GM18868 (cell line): ENCODE measurements at regions not wholly inside any gene's neighbourhood (a gene's known extent, or its start where the extent isn't known, plus 50 kb on each side); places are given as distances from the start of the nearest gene placed in this dataset.
"Not testable (repeated sequence)": the region's sequence is repeated elsewhere in the genome, so short reads cannot be mapped to it uniquely, and the experiment has no call there.

Experiments used
- ATAC-seq: cut with Tn5 transposase; IDR thresholded peaks from one replicate; pipeline ENCODE4 v1.9.1; 2021; ENCODE audit warnings: mild to moderate bottlenecking, moderate library complexity; ENCODE audit not compliant: unreplicated experiment

- ATAC-seq, result no peak
Measured at GRCh38 chr6:9139746-9140145, 704.4 kb upstream of the SLC35B3 start.

GRCh38 chr6:9138936-9139335 lies 703.6 kb upstream of the SLC35B3 start:
- no peak for ATAC-seq

GRCh38 chr6:9136141-9136822 lies 700.9 kb upstream of the SLC35B3 start:
- no peak for ATAC-seq

GRCh38 chr6:9131616-9132015 lies 696.3 kb upstream of the SLC35B3 start:
- no peak for ATAC-seq

- no peak for ATAC-seq
Measured at GRCh38 chr6:9131201-9131600, 695.9 kb upstream of the SLC35B3 start.

GRCh38 chr6:9128970-9129369 lies 693.6 kb upstream of the SLC35B3 start:
- no peak for ATAC-seq

- no peak for ATAC-seq
Measured at GRCh38 chr6:9126878-9127560, 691.7 kb upstream of the SLC35B3 start.

- ATAC-seq, result not testable (repeated sequence)
Measured at GRCh38 chr6:9126034-9126433, 690.7 kb upstream of the SLC35B3 start.

- no peak for ATAC-seq
Measured at GRCh38 chr6:9121549-9121948, 686.2 kb upstream of the SLC35B3 start.

GRCh38 chr6:9116026-9116425 lies 680.7 kb upstream of the SLC35B3 start:
- no peak for ATAC-seq

GRCh38 chr6:9112544-9112943 lies 677.2 kb upstream of the SLC35B3 start:
- no peak for ATAC-seq

- ATAC-seq, result no peak
Measured at GRCh38 chr6:9103876-9104521, 668.7 kb upstream of the SLC35B3 start.

GRCh38 chr6:9101920-9102319 lies 666.6 kb upstream of the SLC35B3 start:
- ATAC-seq, result no peak

- no peak for ATAC-seq
Measured at GRCh38 chr6:9100869-9101580, 665.7 kb upstream of the SLC35B3 start.

GRCh38 chr6:9095729-9096128 lies 660.4 kb upstream of the SLC35B3 start:
- ATAC-seq, result no peak

GRCh38 chr6:9095137-9095536 lies 659.8 kb upstream of the SLC35B3 start:
- no peak for ATAC-seq

GRCh38 chr6:9089724-9090123 lies 654.4 kb upstream of the SLC35B3 start:
- no peak for ATAC-seq

GRCh38 chr6:9087470-9087869 lies 652.1 kb upstream of the SLC35B3 start:
- no peak for ATAC-seq

- ATAC-seq, result no peak
Measured at GRCh38 chr6:9086331-9086730, 651.0 kb upstream of the SLC35B3 start.

- ATAC-seq, result no peak
Measured at GRCh38 chr6:9085709-9086070, 650.3 kb upstream of the SLC35B3 start.

- no peak for ATAC-seq
Measured at GRCh38 chr6:9085054-9085708, 649.8 kb upstream of the SLC35B3 start.
